Left lung (tissue), 4 donors: ENCODE measurements at regions not wholly inside any gene's neighbourhood (a gene's known extent, or its start where the extent isn't known, plus 50 kb on each side); places are given as distances from the start of the nearest gene placed in this dataset.
"Not testable (repeated sequence)": the region's sequence is repeated elsewhere in the genome, so short reads cannot be mapped to it uniquely, and the experiment has no call there.

Experiments
- ATAC-seq: fragments of 200-7000 bp; cut with Tn5 transposase; one replicate; pipeline ENCODE4 v1.9.1; 2020; ENCODE audit warnings: moderate library complexity
- DNase-seq, 4 donors: peaks; one replicate each; pipeline ENCODE4 v3.0.0-alpha.2; 2013 to 2020
- H3K27ac ChIP-seq, 2 donors: fragments of 200-600 bp; sonication (generic) in 1 of 2; one replicate each; pipeline versions ENCODE4 v1.5.0 to v1.8.0; 2020 to 2021
- H3K27me3 ChIP-seq, 2 donors: fragments of 200-600 bp; sonication (generic) in 1 of 2; one replicate each; pipeline versions ENCODE4 v1.5.0 to v1.8.0; 2020 to 2021
- H3K36me3 ChIP-seq, 2 donors: fragments of 200-600 bp; sonication (generic) in 1 of 2; one replicate each; pipeline versions ENCODE4 v1.5.0 to v1.8.0; 2020 to 2021
- H3K4me1 ChIP-seq, 2 donors: fragments of 200-600 bp; one replicate each; pipeline ENCODE4 v1.8.0; 2021
- H3K4me3 ChIP-seq, 2 donors: fragments of 200-600 bp; sonication (generic) in 1 of 2; one replicate each; pipeline versions ENCODE4 v1.5.0 to v1.8.0; 2020 to 2021; ENCODE audit warnings: mild to moderate bottlenecking in 1 of 2
- H3K9me3 ChIP-seq, 2 donors: fragments of 200-600 bp; sonication (generic) in 1 of 2; one replicate each; pipeline versions ENCODE4 v1.5.0 to v1.8.0; 2020 to 2021
- CTCF ChIP-seq, 2 donors: fragments of 200-600 bp; sonication (generic) in 1 of 2; IDR thresholded peaks; one replicate each; pipeline versions ENCODE4 v1.5.0 to v1.8.0; 2021; ENCODE audit warnings: antibody characterized with exemption in 2 of 2
- intact Hi-C, 2 donors: fragments of 100-400 bp; cut with DNase I; formaldehyde crosslinking; loops; one replicate each; pipeline versions ENCODE4 v1.11.2 to v1.14.2; 2022
- donor health status: DM: no; HTN: yes; CAD: no.
- donor health status: DM: no; HTN: no; CAD: no.

GRCh38 chr4:158444621-158445020 is 77.1 kb upstream of the RXFP1 start:
- H3K9me3 ChIP-seq, result peaks cover 0 to 2% of the 10 kb centered on the region in 2 donors
- H3K27me3 ChIP-seq, result no peaks in the 10 kb centered on the region
- no peak for TF ChIP-seq CTCF (IDR thresholded peaks at IDR 0.05)
- ATAC-seq (no peak), DNase-seq (no peak)
- no peaks in the 10 kb centered on the region for H3K4me1 ChIP-seq
- H3K36me3 ChIP-seq, result no peaks in the 10 kb centered on the region
- no peak overlapping the region for H3K27ac ChIP-seq
- no peak overlapping the region for H3K4me3 ChIP-seq
- intact Hi-C loops, result no loop called here

GRCh38 chr4:158446106-158446505 is 75.6 kb upstream of the RXFP1 start:
- Histone ChIP-seq H3K9me3 (peaks cover 0 to 2% of the 10 kb centered on the region in 2 donors), H3K27me3 (no peaks in the 10 kb centered on the region), H3K36me3 (no peaks in the 10 kb centered on the region), H3K4me1 (no peaks in the 10 kb centered on the region), H3K27ac (no peak overlapping the region), H3K4me3 (no peak overlapping the region)
- intact Hi-C loops, result no loop called here
- peak; percentile 62 for ATAC-seq
- DNase-seq, result no peak
- TF ChIP-seq CTCF (IDR thresholded peaks at IDR 0.05), result no peak

- Histone ChIP-seq H3K27ac (no peak overlapping the region), H3K27me3 (no peaks in the 10 kb centered on the region), H3K9me3 (peaks cover 0 to 6% of the 10 kb centered on the region in 2 donors), H3K4me3 (no peak overlapping the region), H3K4me1 (no peaks in the 10 kb centered on the region), H3K36me3 (no peaks in the 10 kb centered on the region)
- TF ChIP-seq CTCF (IDR thresholded peaks at IDR 0.05), result no peak
- intact Hi-C loops, result no loop called here
- no peak for ATAC-seq
- no peak for DNase-seq
Measured at GRCh38 chr4:158450741-158451140, 70.9 kb upstream of the RXFP1 start.

- H3K9me3 ChIP-seq, H3K4me1 ChIP-seq, DNase-seq, ATAC-seq, H3K4me3 ChIP-seq, H3K27ac ChIP-seq, H3K36me3 ChIP-seq, intact Hi-C loops, H3K27me3 ChIP-seq: not testable (repeated sequence)
Measured at GRCh38 chr4:158452116-158452515, 69.6 kb upstream of the RXFP1 start.

GRCh38 chr4:158458271-158458895 is 63.3 kb upstream of the RXFP1 start:
- no peak for TF ChIP-seq CTCF (IDR thresholded peaks at IDR 0.05)
- Histone ChIP-seq H3K9me3 (no peaks in the 10 kb centered on the region), H3K4me1 (no peaks in the 10 kb centered on the region), H3K4me3 (no peak overlapping the region), H3K27ac (no peak overlapping the region), H3K27me3 (no peaks in the 10 kb centered on the region), H3K36me3 (no peaks in the 10 kb centered on the region)
- ATAC-seq, result no peak
- intact Hi-C loops, result no loop called here
- DNase-seq, result no peak
